SK-N-SH (cell line): ENCODE measurements at regions not wholly inside any gene's neighbourhood (a gene's known extent, or its start where the extent isn't known, plus 50 kb on each side); places are given as distances from the start of the nearest gene placed in this dataset.

Source experiments
- CTCF ChIA-PET: fragments of 300-600, 350-600 bp; formaldehyde crosslinking; extraction: SDS; loops from one replicate; lab custom pipeline; 2021; lab: Yijun Ruan, JAX
- POLR2A ChIA-PET: fragments of 350-600 bp; sonication (Branson Sonifier 250); formaldehyde crosslinking; extraction: SDS; loops from one replicate; lab custom pipeline; 2020; ENCODE audit warnings: antibody characterized with exemption, inconsistent platforms; lab: Yijun Ruan, JAX
- DNase-seq: peaks from one replicate; pipeline ENCODE4 v3.0.0; 2012
- H2AFZ ChIP-seq: fragments of 200-600 bp; sonication (generic); 2 replicates; pipeline ENCODE4 v1.8.1; 2016; ENCODE audit warnings: antibody characterized with exemption, mild to moderate bottlenecking, low read depth
- H3F3A ChIP-seq: fragments of 200-600 bp; sonication (generic); replicated peaks from 2 replicates; pipeline ENCODE3; 2016; ENCODE audit warnings: antibody characterized with exemption, mild to moderate bottlenecking; ENCODE audit not compliant: insufficient read depth
- H3K27ac ChIP-seq, 2 experiments: fragments of 200-500 bp in 1 of 2; fragments of 200-600 bp in 1 of 2; sonication (Bioruptor generic) in 1 of 2; sonication (generic), shearing (Covaris generic) in 1 of 2; 2 replicates each; pipeline versions ENCODE4 v1.5.1 to v1.6.1; 2014 to 2016; ENCODE audit warnings: low read depth in 2 of 2, inconsistent platforms in 1 of 2, low read length in 1 of 2, mild to moderate bottlenecking in 1 of 2, mixed read lengths in 1 of 2
- H3K27me3 ChIP-seq: fragments of 200-600 bp; sonication (generic), shearing (Covaris generic); 2 replicates; pipeline ENCODE4 v1.6.1; 2016; ENCODE audit warnings: mixed run types; ENCODE audit not compliant: insufficient read depth
- H3K36me3 ChIP-seq, 2 experiments: fragments of 200-500 bp in 1 of 2; fragments of 200-600 bp in 1 of 2; sonication (Bioruptor generic) in 1 of 2; sonication (generic) in 1 of 2; replicated peaks in 1 of 2; 2 replicates each; pipeline versions ENCODE3 to v1.5.1; 2014 to 2016; ENCODE audit warnings: low read length in 1 of 2, mild to moderate bottlenecking in 1 of 2; ENCODE audit not compliant: insufficient read depth in 2 of 2, control insufficient read depth in 1 of 2
- H3K4me1 ChIP-seq, 2 experiments: fragments of 200-500 bp in 1 of 2; fragments of 200-600 bp in 1 of 2; sonication (Bioruptor generic) in 1 of 2; sonication (generic), shearing (Covaris generic) in 1 of 2; 2 replicates each; pipeline versions ENCODE4 v1.5.1 to v1.6.1; 2014 to 2016; ENCODE audit warnings: low read depth in 1 of 2, low read length in 1 of 2, mixed run types in 1 of 2; ENCODE audit not compliant: insufficient read depth in 2 of 2, control insufficient read depth in 1 of 2
- H3K4me2 ChIP-seq: fragments of 200-600 bp; sonication (generic), shearing (Covaris generic); 2 replicates; pipeline ENCODE4 v1.6.1; 2017; ENCODE audit warnings: mixed run types
- H3K4me3 ChIP-seq, 2 experiments: fragments of 200-500 bp in 1 of 2; fragments of 200-600 bp in 1 of 2; sonication (Bioruptor generic) in 1 of 2; sonication (generic), shearing (Covaris generic) in 1 of 2; 2 replicates each; pipeline versions ENCODE4 v1.5.1 to v1.8.1; 2014 to 2016; ENCODE audit warnings: low read depth in 2 of 2, inconsistent platforms in 1 of 2, low read length in 1 of 2, mild to moderate bottlenecking in 1 of 2, mixed read lengths in 1 of 2, moderate library complexity in 1 of 2
- H3K79me2 ChIP-seq: fragments of 200-600 bp; sonication (generic); 2 replicates; pipeline ENCODE4 v1.8.1; 2017; ENCODE audit warnings: mild to moderate bottlenecking; ENCODE audit not compliant: insufficient read depth
- H3K9ac ChIP-seq: fragments of 200-600 bp; sonication (generic); 2 replicates; pipeline ENCODE4 v1.6.1; 2017; ENCODE audit warnings: mixed run types
- H3K9me2 ChIP-seq: fragments of 200-600 bp; sonication (generic); 2 replicates; pipeline ENCODE4 v1.6.1; 2017; ENCODE audit warnings: mixed run types
- H3K9me3 ChIP-seq: fragments of 200-600 bp; sonication (generic); 2 replicates; pipeline ENCODE4 v1.6.1; 2017; ENCODE audit warnings: mixed run types, mild to moderate bottlenecking, moderate library complexity
- H4K20me1 ChIP-seq: fragments of 200-600 bp; sonication (generic); 2 replicates; pipeline ENCODE4 v1.6.1; 2017; ENCODE audit warnings: mild to moderate bottlenecking, mixed run types; ENCODE audit not compliant: insufficient read depth
- CTCF ChIP-seq: fragments of 200-600 bp; sonication (generic); IDR thresholded peaks from 2 replicates; pipeline ENCODE4 v1.6.1; 2017; ENCODE audit warnings: antibody characterized with exemption, mild to moderate bottlenecking, moderate library complexity
- FOSL2 ChIP-seq: IDR thresholded peaks from 2 replicates; pipeline ENCODE4 v1.4.0; 2012; ENCODE audit warnings: low read depth, mild to moderate bottlenecking, moderate library complexity, borderline replicate concordance
- FOXM1 ChIP-seq: IDR thresholded peaks from 2 replicates; pipeline ENCODE4 v1.4.0; 2012; ENCODE audit warnings: low read depth, mild to moderate bottlenecking
- GATA2 ChIP-seq: sonication (generic); formaldehyde crosslinking; IDR thresholded peaks from 2 replicates; pipeline ENCODE4 v1.5.0; 2020; ENCODE audit warnings: mild to moderate bottlenecking, missing genetic modification reagents
- JUND ChIP-seq: IDR thresholded peaks from 2 replicates; pipeline ENCODE4 v1.4.0; 2012
- NFIC ChIP-seq: IDR thresholded peaks from 2 replicates; pipeline ENCODE4 v1.4.0; 2012; ENCODE audit warnings: borderline replicate concordance
- NRF1 ChIP-seq: IDR thresholded peaks from 2 replicates; pipeline ENCODE4 v1.6.1; 2012; ENCODE audit warnings: low read depth, mild to moderate bottlenecking, low read length
- PBX3 ChIP-seq: IDR thresholded peaks from 2 replicates; pipeline ENCODE4; 2012
- RCOR1 ChIP-seq: fragments of 150-350 bp; IDR thresholded peaks from 2 replicates; pipeline ENCODE4 v1.6.1; 2017; ENCODE audit warnings: antibody characterized with exemption, low read length
- SIN3A ChIP-seq: IDR thresholded peaks from 2 replicates; pipeline ENCODE4 v1.6.1; 2012; ENCODE audit warnings: low read depth, mild to moderate bottlenecking, low read length, moderate library complexity, borderline replicate concordance
- SMC3 ChIP-seq: IDR thresholded peaks from 2 replicates; pipeline ENCODE4 v1.6.1; 2012; ENCODE audit warnings: low read depth, low read length, improper control_type of control experiment
- TAF1 ChIP-seq: IDR thresholded peaks from 2 replicates; pipeline ENCODE4 v1.6.1; 2012; ENCODE audit warnings: low read depth, mild to moderate bottlenecking, low read length, moderate library complexity, borderline replicate concordance
- TCF12 ChIP-seq: IDR thresholded peaks from 2 replicates; pipeline ENCODE4 v1.4.0; 2012
- TEAD4 ChIP-seq: IDR thresholded peaks from 2 replicates; pipeline ENCODE4 v1.4.0; 2012; ENCODE audit warnings: mild to moderate bottlenecking, borderline replicate concordance; ENCODE audit not compliant: insufficient read depth
- USF2 ChIP-seq: fragments of 150-350 bp; IDR thresholded peaks from 2 replicates; pipeline ENCODE4 v1.6.1; 2017; ENCODE audit warnings: antibody characterized with exemption, low read length, low read depth, borderline replicate concordance
- WGBS: methylation state at CpG from one replicate; pipeline ENCODE4 v1.1.6; 2017; ENCODE audit warnings: low lambda C conversion rate; 5-methylcytosine and 5-hydroxymethylcytosine counted together
- TF ChIP-seq, protein P1 (sequence below): IDR thresholded peaks from 2 replicates; pipeline ENCODE4 v1.6.1; 2012; ENCODE audit warnings: mild to moderate bottlenecking, low read depth, low read length, moderate library complexity
- TF ChIP-seq, protein P2 (sequence below): fragments of 150-350 bp; IDR thresholded peaks from 2 replicates; pipeline ENCODE4 v1.6.1; 2016; ENCODE audit warnings: mild to moderate bottlenecking, low read depth, low read length

GRCh38 chr16:66293932-66294331 lies 72.6 kb upstream of the CDH5 start:
- Histone ChIP-seq H3K9ac (no peak overlapping the region), H3K9me2 (no peaks in the 10 kb centered on the region), H3K27ac (no peak overlapping the region), H3F3A (no peaks in the 10 kb centered on the region), H3K9me3 (no peaks in the 10 kb centered on the region), H3K79me2 (no peaks in the 10 kb centered on the region), H3K27me3 (peaks cover 18% of the 10 kb centered on the region; the same call in 1 of the 2 replicates), H3K4me2 (no peak overlapping the region), H4K20me1 (no peaks in the 10 kb centered on the region), H3K4me3 (no peak overlapping the region), H2AFZ (no peak overlapping the region), H3K4me1 (no peaks in the 10 kb centered on the region), H3K36me3 (no peaks in the 10 kb centered on the region)
- 35% methylated on average over 7 of the region's 7 CpGs for WGBS
- ChIA-PET CTCF (no interaction called here), POLR2A (no interaction called here)
- TF ChIP-seq JUND: no peak
- TF ChIP-seq TCF12: no peak
- no peak for TF ChIP-seq CTCF
- no peak for TF ChIP-seq FOXM1
- TF ChIP-seq, protein P1, sequence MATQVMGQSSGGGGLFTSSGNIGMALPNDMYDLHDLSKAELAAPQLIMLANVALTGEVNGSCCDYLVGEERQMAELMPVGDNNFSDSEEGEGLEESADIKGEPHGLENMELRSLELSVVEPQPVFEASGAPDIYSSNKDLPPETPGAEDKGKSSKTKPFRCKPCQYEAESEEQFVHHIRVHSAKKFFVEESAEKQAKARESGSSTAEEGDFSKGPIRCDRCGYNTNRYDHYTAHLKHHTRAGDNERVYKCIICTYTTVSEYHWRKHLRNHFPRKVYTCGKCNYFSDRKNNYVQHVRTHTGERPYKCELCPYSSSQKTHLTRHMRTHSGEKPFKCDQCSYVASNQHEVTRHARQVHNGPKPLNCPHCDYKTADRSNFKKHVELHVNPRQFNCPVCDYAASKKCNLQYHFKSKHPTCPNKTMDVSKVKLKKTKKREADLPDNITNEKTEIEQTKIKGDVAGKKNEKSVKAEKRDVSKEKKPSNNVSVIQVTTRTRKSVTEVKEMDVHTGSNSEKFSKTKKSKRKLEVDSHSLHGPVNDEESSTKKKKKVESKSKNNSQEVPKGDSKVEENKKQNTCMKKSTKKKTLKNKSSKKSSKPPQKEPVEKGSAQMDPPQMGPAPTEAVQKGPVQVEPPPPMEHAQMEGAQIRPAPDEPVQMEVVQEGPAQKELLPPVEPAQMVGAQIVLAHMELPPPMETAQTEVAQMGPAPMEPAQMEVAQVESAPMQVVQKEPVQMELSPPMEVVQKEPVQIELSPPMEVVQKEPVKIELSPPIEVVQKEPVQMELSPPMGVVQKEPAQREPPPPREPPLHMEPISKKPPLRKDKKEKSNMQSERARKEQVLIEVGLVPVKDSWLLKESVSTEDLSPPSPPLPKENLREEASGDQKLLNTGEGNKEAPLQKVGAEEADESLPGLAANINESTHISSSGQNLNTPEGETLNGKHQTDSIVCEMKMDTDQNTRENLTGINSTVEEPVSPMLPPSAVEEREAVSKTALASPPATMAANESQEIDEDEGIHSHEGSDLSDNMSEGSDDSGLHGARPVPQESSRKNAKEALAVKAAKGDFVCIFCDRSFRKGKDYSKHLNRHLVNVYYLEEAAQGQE: no peak
- TF ChIP-seq TAF1: no peak
- TF ChIP-seq PBX3: no peak
- no peak for TF ChIP-seq FOSL2
- no peak for TF ChIP-seq GATA2 (CRISPR knock-in tag)
- TF ChIP-seq NFIC: no peak
- no peak for TF ChIP-seq NRF1
- TF ChIP-seq SIN3A: no peak
- TF ChIP-seq TEAD4: no peak
- TF ChIP-seq, protein P2, sequence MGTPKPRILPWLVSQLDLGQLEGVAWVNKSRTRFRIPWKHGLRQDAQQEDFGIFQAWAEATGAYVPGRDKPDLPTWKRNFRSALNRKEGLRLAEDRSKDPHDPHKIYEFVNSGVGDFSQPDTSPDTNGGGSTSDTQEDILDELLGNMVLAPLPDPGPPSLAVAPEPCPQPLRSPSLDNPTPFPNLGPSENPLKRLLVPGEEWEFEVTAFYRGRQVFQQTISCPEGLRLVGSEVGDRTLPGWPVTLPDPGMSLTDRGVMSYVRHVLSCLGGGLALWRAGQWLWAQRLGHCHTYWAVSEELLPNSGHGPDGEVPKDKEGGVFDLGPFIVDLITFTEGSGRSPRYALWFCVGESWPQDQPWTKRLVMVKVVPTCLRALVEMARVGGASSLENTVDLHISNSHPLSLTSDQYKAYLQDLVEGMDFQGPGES: no peak
- no peak for TF ChIP-seq USF2
- no peak for TF ChIP-seq SMC3
- no peak for TF ChIP-seq RCOR1
- DNase-seq: no peak
